GM21576 (cell line): ENCODE measurements at regions not wholly inside any gene's neighbourhood (a gene's known extent, or its start where the extent isn't known, plus 50 kb on each side); places are given as distances from the start of the nearest gene placed in this dataset.
A peak's percentile ranks its signal among the peaks of the same experiment; 100 is the strongest.
"Not testable (repeated sequence)": the region's sequence is repeated elsewhere in the genome, so short reads cannot be mapped to it uniquely, and the experiment has no call there.

Experiments used
- ATAC-seq: cut with Tn5 transposase; IDR thresholded peaks from one replicate; pipeline ENCODE4 v1.9.1; 2021; ENCODE audit warnings: mild to moderate bottlenecking, moderate library complexity; ENCODE audit not compliant: unreplicated experiment

- no peak for ATAC-seq
These were observed 264.6 kb upstream of the THUMPD2 start for GRCh38 chr2:40043641-40044040.

DNA sequence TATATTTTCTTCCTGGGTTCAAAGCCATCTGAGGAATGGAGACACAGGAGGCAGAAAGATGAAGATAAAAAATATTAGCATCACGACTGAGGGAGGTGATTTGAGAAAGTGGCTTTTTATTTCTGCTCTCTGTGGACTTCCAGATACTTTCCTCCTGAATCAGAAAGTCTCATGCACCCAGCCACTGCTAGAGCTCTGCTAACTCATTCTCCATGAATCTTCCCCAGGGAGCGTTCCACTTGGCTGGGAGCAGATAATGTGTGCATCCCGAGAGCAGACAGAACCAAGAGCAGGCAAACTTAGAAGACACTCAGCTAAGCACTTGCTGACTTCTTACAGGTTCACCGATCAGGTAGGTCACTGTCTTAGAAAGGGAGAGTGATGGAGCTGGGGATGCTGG, 264.1 kb upstream of the THUMPD2 start:
- no peak for ATAC-seq

GRCh38 chr2:40041422-40042382, 262.6 kb upstream of the THUMPD2 start:
- no peak for ATAC-seq

DNA sequence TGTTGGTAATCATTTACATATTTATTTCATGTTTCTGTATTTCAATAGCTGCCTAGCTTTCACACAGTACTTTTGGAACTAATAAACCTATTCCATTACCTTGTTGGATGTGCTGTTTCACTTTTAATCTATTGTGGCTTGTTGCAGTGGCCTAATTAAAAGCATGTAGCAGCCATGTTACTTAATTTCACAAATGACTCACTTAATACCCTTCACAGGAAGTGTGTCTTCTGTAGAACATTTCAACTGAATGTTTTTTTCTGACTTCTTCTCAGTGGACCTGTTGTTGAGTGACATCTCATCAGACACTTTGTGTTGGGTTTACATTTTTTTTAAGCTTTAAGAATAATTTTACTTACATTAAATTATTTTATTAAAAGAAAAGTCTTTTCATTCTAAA, 260.5 kb upstream of the THUMPD2 start:
- no peak for ATAC-seq

GRCh38 chr2:40038646-40039045, 259.6 kb upstream of the THUMPD2 start:
- no peak for ATAC-seq

- no peak for ATAC-seq
These were observed 258.2 kb upstream of the THUMPD2 start for GRCh38 chr2:40037303-40037702.

DNA sequence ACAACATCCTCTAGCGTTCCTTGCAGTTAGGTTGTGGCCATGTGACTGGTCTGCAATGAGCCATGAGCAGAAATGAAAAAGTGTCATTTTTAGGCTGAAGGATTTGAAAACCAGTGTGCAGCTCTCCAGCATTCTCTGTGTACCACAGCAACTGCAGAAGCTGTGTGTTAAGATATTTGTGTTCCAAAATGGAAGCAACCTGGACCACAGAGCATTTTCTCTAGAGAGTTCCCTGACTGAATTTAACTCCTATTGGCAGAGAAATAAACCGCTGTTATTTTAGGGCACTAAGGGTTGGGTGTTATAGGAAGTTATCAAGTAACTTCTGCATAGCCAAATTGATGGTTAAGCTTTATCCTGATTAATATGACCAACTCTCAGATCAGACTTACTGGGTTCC, 257.2 kb upstream of the THUMPD2 start:
- no peak for ATAC-seq

DNA sequence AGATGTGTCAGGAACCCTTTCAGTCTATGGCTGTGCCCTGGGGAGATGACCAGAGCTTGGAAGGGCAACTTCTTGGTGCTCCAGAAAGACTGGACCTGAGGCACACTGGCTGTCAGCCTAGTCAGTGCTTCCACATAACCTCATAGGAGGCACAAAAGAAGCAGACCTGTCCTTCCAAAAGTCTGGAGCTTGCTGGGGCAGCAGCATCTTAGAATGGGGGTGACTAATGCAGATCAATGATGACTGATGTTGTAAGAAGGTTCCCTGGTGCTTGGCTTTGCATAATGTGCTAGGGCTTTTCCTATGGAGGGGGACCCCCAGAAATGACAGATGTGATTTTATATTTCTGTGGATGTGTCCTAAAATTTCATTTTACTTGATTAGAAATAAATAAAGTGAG, 255.7 kb upstream of the THUMPD2 start:
- no peak for ATAC-seq

GRCh38 chr2:40034198-40034597, 255.1 kb upstream of the THUMPD2 start:
- no peak for ATAC-seq

GRCh38 chr2:40033781-40034180, 254.7 kb upstream of the THUMPD2 start:
- ATAC-seq: no peak

- no peak for ATAC-seq
These were observed 253.7 kb upstream of the THUMPD2 start for GRCh38 chr2:40032650-40033319.

DNA sequence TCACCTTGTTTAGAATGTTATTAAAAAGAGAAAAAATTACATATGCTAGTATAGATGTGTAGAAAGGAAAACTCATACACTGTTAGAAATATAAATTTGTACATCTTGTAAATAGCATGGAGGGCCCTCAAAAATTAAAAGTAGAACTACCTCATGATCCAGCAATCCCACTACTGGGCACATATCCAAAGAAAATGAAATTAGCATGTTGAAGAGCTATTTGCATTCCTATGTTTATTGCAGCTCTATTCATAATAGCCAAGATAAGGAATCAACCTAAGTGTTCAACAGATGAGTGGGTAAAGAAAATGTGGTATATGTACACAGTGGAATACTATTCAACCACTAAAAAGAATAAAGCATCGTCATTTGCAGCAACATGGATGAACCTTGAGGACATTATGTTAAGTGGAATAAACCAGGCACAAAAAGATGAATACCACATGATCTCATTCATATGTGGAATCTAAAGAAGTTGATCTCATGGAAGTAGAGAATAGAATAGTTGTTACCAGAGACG, 251.5 kb upstream of the THUMPD2 start:
- no peak for ATAC-seq

GRCh38 chr2:40028792-40029488, 249.9 kb upstream of the THUMPD2 start:
- peak; percentile 94 for ATAC-seq

- ATAC-seq: no peak
These were observed 248.9 kb upstream of the THUMPD2 start for GRCh38 chr2:40027968-40028367.

DNA sequence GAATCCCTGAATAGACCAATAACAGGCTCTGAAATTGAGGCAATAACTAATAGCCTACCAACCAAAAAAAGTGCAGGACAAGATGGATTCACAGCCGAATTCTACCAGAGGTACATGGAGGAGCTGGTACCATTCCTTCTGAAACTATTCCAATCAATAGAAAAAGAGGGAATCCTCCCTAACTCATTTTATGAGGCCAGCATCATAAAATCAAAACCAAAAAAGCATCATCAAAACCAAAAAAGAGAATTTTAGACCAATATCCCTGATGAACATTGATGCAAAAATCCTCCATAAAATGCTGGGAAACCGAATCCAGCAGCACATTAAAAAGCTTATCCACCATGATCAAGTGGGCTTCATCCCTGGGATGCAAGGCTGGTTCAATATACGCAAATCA, 246.2 kb upstream of the THUMPD2 start:
- not testable (repeated sequence) for ATAC-seq

DNA sequence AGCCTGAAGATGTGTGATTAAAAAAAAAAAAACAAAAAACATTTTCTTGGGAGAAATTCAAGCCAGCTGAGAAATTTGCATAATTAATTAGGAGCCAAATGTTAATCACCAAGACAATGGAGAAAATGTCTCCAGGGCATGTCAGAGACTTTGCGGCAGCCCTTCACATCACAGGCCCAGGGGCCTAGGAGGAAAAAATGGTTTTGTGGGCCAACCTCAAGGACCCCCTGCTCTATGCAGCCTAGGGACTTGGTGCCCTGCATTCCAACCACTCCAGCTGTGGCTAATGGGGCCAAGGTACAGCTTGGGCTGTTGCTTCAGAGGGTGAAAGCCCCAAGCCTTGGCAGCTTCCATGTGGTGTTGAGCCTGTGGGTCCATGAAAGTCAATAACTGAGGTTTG, 241.9 kb upstream of the THUMPD2 start:
- ATAC-seq: no peak

DNA sequence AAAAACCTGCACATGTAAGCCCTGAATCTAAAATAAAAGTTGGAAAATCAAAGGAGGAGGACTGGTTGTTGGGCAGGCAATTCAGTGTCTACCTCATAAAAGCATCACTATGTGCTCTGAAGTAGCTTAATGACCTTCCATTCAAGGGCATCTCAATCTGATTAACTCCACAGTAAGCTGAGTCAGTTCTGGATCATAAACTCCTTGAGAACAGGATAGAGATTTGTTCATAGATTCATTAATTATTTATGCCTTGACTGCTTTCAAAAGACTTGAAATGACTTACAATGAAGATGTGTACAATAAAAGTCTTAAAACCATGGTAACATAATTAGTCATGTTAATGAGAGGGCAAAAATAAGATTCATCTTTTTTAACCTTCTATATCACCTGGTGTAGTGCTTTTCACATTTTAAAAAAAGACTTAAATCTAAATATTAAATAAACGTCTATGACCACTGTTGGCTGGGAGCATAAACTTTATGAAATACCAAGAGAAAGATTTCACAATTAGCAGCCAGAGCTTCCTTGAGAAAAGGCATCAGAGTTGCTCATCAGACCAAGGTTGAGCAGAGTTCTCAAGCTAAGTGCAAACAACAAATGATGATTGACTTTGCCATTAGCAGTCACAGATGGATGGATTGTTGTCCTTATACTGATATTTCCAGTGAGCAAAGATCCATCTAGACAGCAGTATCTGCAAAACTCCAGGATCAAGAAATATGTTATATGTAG, 237.3 kb upstream of the THUMPD2 start:
- ATAC-seq: no peak

DNA sequence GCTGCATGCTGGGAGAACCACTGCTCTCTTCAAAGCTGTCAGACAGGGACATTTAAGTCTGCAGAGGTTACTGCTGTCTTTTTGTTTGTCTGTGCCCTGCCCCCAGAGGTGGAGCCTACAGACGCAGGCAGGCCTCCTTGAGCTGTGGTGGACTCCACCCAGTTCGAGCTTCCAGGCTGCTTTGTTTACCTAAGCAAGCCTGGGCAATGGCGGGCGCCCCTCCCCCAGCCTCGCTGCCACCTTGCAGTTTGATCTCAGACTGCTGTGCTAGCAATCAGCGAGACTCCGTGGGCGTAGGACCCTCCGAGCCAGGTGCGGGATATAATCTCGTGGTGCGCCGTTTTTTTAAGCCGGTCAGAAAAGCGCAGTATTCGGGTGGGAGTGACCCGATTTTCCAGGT, 234.9 kb upstream of the THUMPD2 start:
- not testable (repeated sequence) for ATAC-seq

DNA sequence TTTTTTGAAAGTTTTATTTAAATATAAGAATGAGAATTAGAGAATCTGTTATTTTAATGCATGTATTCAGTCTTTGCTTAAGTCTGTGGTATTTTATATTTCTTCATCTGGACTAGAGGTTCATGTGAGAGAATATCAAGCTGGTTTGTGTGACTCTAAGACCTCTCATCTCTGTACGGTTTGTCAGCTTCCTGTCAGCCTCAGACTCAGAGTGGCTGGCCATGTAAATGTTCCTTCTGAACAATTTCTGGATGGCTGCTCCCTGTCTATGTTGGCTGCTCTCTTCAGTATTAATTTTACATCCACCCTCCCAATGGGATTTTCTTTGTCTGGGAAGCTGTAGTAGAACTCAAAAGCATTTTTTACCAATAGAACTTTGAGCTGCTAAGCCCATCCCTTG, 225.3 kb upstream of the THUMPD2 start:
- no peak for ATAC-seq

GRCh38 chr2:40002339-40002738, 223.3 kb upstream of the THUMPD2 start:
- ATAC-seq: no peak

DNA sequence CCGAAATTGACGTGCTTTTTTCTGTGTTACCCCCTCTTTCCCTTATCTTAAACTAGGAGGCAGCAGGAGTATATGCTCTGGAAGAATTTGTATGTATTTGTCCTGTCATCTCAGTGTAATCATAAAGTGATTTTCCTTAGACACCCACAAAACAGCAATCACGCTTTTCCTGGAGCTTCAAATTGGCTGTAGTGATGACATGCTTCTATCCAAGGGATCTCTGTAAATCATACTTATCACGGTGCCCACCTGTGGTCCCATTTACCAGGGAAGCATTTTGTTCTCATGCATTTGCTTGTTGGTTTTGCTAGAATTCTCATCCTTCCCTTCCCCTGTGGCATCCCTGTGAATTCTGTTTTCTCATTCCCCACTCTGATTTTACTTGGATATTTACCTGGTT, 220.8 kb upstream of the THUMPD2 start:
- no peak for ATAC-seq
